ENCODE measurements at regions not wholly inside any gene's neighbourhood (a gene's known extent, or its start where the extent isn't known, plus 50 kb on each side); places are given as distances from the start of the nearest gene placed in this dataset.

GRCh38 chr6:40340957-40341356 is 246.2 kb downstream of the LRFN2 start:
- TF ChIP-seq POLR2A (IDR thresholded peaks at IDR 0.05) (no peak), CTCF (IDR thresholded peaks at IDR 0.05) (no peak)
- DNase-seq (ENCODE audit: low spot score in 2 of 2), result peak in 1 of 2 donors; percentile 45
- no peak overlapping the region for H3K4me3 ChIP-seq (ENCODE audit: low read depth, poor library complexity, severe bottlenecking)
- intact Hi-C loops (cut with DNase I; ENCODE audit: low total_unique reads), result no loop called here
- WGBS, 2 donors, result 71 to 76% methylated on average over 6 of the region's 6 CpGs

- 86 to 95% methylated on average over 8 of the region's 8 CpGs for WGBS, 2 donors
- no peak for DNase-seq (ENCODE audit: low spot score in 2 of 2)
- H3K4me3 ChIP-seq (ENCODE audit: low read depth, poor library complexity, severe bottlenecking), result no peak overlapping the region
- intact Hi-C loops (cut with DNase I; ENCODE audit: low total_unique reads), result no loop called here
- TF ChIP-seq CTCF (IDR thresholded peaks at IDR 0.05) (no peak), POLR2A (IDR thresholded peaks at IDR 0.05) (no peak)
These were observed 247.0 kb downstream of the LRFN2 start for GRCh38 chr6:40340196-40340595.

- no peak overlapping the region for H3K4me3 ChIP-seq (ENCODE audit: low read depth, poor library complexity, severe bottlenecking)
- TF ChIP-seq CTCF (IDR thresholded peaks at IDR 0.05) (no peak), POLR2A (IDR thresholded peaks at IDR 0.05) (no peak)
- 81 to 86% methylated on average over 7 of the region's 7 CpGs for WGBS, 2 donors
- no peak for DNase-seq (ENCODE audit: low spot score in 2 of 2)
- intact Hi-C loops (cut with DNase I; ENCODE audit: low total_unique reads), result no loop called here
These were observed 248.9 kb downstream of the LRFN2 start for GRCh38 chr6:40338306-40338705.

- TF ChIP-seq POLR2A (IDR thresholded peaks at IDR 0.05) (no peak), CTCF (IDR thresholded peaks at IDR 0.05) (no peak)
- WGBS, 2 donors, result 72 to 76% methylated on average over 10 of the region's 10 CpGs
- intact Hi-C loops (cut with DNase I; ENCODE audit: low total_unique reads), result no loop called here
- DNase-seq (ENCODE audit: low spot score in 2 of 2), result no peak
- no peak overlapping the region for H3K4me3 ChIP-seq (ENCODE audit: low read depth, poor library complexity, severe bottlenecking)
These were observed 250.0 kb downstream of the LRFN2 start for GRCh38 chr6:40336940-40337760.

GRCh38 chr6:40336296-40336695 is 250.9 kb downstream of the LRFN2 start:
- no peak for DNase-seq (ENCODE audit: low spot score in 2 of 2)
- intact Hi-C loops (cut with DNase I; ENCODE audit: low total_unique reads), result no loop called here
- no peak overlapping the region for H3K4me3 ChIP-seq (ENCODE audit: low read depth, poor library complexity, severe bottlenecking)
- 91 to 92% methylated on average over 1 of the region's 1 CpG for WGBS, 2 donors
- TF ChIP-seq CTCF (IDR thresholded peaks at IDR 0.05), result no peak
- no peak for TF ChIP-seq POLR2A (IDR thresholded peaks at IDR 0.05)

Data from lower leg skin (tissue), 4 donors.